OCI-LY7 (cell line): ENCODE measurements at regions not wholly inside any gene's neighbourhood (a gene's known extent, or its start where the extent isn't known, plus 50 kb on each side); places are given as distances from the start of the nearest gene placed in this dataset.
A peak's percentile ranks its signal among the peaks of the same experiment; 100 is the strongest.

Source experiments
- BruUV-seq: library from RNA; stranded (reverse); fragments of 400-500 nt; replicated peaks from 2 replicates; lab custom pipeline; 2021; lab: Mats Ljungman, UMichigan
- CTCF ChIA-PET: fragments of 300-600 bp; sonication (Branson Sonifier 250); formaldehyde crosslinking; loops from one replicate; lab custom pipeline; 2022; ENCODE audit warnings: antibody characterized with exemption; ENCODE audit not compliant: unreplicated experiment; lab: Charles Lee
- POLR2A ChIA-PET: fragments of 300-600 bp; sonication (Branson Sonifier 250); formaldehyde crosslinking; loops from one replicate; lab custom pipeline; 2022; ENCODE audit warnings: antibody characterized with exemption; lab: Charles Lee
- DNase-seq: peaks from one replicate; pipeline ENCODE4 v3.0.0-alpha.2; 2015; ENCODE audit warnings: low spot score
- H2AFZ ChIP-seq: fragments of 200-600 bp; sonication (generic), shearing (Covaris generic); 2 replicates; pipeline ENCODE4 v1.6.1; 2014; ENCODE audit warnings: mild to moderate bottlenecking, antibody characterized with exemption, low read length, moderate library complexity
- H3K27ac ChIP-seq: fragments of 200-600 bp; sonication (generic); 2 replicates; pipeline ENCODE4 v1.5.1; 2014; ENCODE audit warnings: mixed run types, low read depth, mild to moderate bottlenecking, moderate library complexity, low read length, inconsistent platforms; ENCODE audit not compliant: poor library complexity, severe bottlenecking
- H3K36me3 ChIP-seq: fragments of 200-600 bp; sonication (generic); 2 replicates; pipeline ENCODE4 v1.6.1; 2014; ENCODE audit warnings: mild to moderate bottlenecking, antibody characterized with exemption, low read length, moderate library complexity, mixed read lengths; ENCODE audit not compliant: insufficient read depth
- H3K4me1 ChIP-seq: fragments of 200-600 bp; sonication (generic); 2 replicates; pipeline ENCODE4 v1.5.1; 2014; ENCODE audit warnings: mild to moderate bottlenecking, low read length; ENCODE audit not compliant: insufficient read depth, poor library complexity, severe bottlenecking
- H3K4me2 ChIP-seq: fragments of 200-600 bp; sonication (generic); 2 replicates; pipeline ENCODE4 v1.6.1; 2014; ENCODE audit warnings: mild to moderate bottlenecking, low read length
- H3K4me3 ChIP-seq: fragments of 200-600 bp; sonication (generic); 2 replicates; pipeline ENCODE4 v1.5.1; 2014; ENCODE audit warnings: mild to moderate bottlenecking, low read depth, low read length; ENCODE audit not compliant: poor library complexity, severe bottlenecking
- H3K79me2 ChIP-seq: fragments of 200-600 bp; sonication (generic); 2 replicates; pipeline ENCODE4 v1.6.1; 2016; ENCODE audit warnings: low read depth, mild to moderate bottlenecking, low read length, moderate library complexity, mixed read lengths; ENCODE audit not compliant: insufficient read depth
- H3K9me2 ChIP-seq: fragments of 200-600 bp; sonication (generic); 2 replicates; pipeline ENCODE4 v1.6.1; 2016; ENCODE audit warnings: mild to moderate bottlenecking, low read length, mixed read lengths; ENCODE audit not compliant: insufficient read depth
- H3K9me3 ChIP-seq: fragments of 200-600 bp; sonication (generic); 2 replicates; pipeline ENCODE4 v1.6.1; 2014; ENCODE audit warnings: mild to moderate bottlenecking, mixed run types, low read length, mixed read lengths
- H4K20me1 ChIP-seq: fragments of 200-600 bp; sonication (generic); 2 replicates; pipeline ENCODE4 v1.6.1; 2014; ENCODE audit warnings: mild to moderate bottlenecking, antibody characterized with exemption, low read length, moderate library complexity, mixed read lengths; ENCODE audit not compliant: insufficient read depth
- EZH2phosphoT487 ChIP-seq: fragments of 200-600 bp; sonication (generic); IDR thresholded peaks from 2 replicates; pipeline ENCODE4 v1.6.1; 2018; ENCODE audit warnings: low read depth, borderline replicate concordance, mild to moderate bottlenecking, mixed run types, antibody characterized with exemption, low read length, moderate library complexity, mixed read lengths
- intact Hi-C: fragments of 100-400 bp; cut with micrococcal nuclease; formaldehyde crosslinking; loops from one replicate; pipeline ENCODE4 v1.10.0; 2022; ENCODE audit not compliant: unreplicated experiment
- TF ChIP-seq, protein P1 (sequence below): fragments of 200-600 bp; sonication (generic); conservative IDR thresholded peaks from 2 replicates; pipeline ENCODE4 v1.5.1; 2014; ENCODE audit warnings: mild to moderate bottlenecking, antibody characterized with exemption, low read length, moderate library complexity, mixed read lengths

DNA sequence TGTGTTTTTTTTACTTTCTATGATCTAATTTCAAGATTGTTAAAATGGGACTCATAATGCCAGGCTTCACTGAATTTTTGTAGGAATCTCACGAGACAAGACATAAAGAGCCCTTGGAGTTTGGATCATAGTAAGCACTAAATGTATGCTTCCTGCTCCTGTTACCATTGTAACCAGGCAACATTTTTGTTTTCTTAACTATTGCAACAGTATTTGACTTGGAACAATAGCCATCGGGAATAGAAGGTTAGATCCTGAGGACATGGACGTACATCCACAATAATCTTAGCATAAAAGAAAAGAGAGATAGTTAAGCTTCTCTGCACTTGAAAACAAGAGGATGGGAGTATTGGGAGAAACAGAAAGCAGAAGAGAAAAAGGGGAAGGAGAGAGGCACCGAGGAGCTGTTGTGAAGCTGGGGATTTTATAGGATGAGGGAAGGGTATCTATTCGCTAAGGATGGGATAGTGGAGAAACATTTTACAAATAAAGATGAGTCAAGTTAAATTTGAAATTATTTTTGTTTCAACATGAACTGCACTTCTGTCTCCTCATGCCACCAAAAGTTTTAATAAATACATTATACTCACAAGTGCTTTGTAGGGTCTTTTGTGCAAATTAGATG, 131.4 kb downstream of the TMCO5A start:
- CTCF ChIA-PET: no interaction called here
- DNase-seq: no peak
- no peak for TF ChIP-seq EZH2phosphoT487
- TF ChIP-seq, protein P1, sequence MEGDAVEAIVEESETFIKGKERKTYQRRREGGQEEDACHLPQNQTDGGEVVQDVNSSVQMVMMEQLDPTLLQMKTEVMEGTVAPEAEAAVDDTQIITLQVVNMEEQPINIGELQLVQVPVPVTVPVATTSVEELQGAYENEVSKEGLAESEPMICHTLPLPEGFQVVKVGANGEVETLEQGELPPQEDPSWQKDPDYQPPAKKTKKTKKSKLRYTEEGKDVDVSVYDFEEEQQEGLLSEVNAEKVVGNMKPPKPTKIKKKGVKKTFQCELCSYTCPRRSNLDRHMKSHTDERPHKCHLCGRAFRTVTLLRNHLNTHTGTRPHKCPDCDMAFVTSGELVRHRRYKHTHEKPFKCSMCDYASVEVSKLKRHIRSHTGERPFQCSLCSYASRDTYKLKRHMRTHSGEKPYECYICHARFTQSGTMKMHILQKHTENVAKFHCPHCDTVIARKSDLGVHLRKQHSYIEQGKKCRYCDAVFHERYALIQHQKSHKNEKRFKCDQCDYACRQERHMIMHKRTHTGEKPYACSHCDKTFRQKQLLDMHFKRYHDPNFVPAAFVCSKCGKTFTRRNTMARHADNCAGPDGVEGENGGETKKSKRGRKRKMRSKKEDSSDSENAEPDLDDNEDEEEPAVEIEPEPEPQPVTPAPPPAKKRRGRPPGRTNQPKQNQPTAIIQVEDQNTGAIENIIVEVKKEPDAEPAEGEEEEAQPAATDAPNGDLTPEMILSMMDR: no peak
- Histone ChIP-seq H2AFZ (no peak overlapping the region), H3K4me2 (no peak overlapping the region), H3K79me2 (no peaks in the 10 kb centered on the region), H3K4me3 (no peak overlapping the region), H3K4me1 (peaks cover 24% of the 10 kb centered on the region), H3K27ac (no peak overlapping the region), H3K9me3 (no peaks in the 10 kb centered on the region), H3K36me3 (no peaks in the 10 kb centered on the region), H4K20me1 (no peaks in the 10 kb centered on the region), H3K9me2 (no peaks in the 10 kb centered on the region)
- BruUV-seq: no TSS peak
- intact Hi-C loops: no loop called here
- POLR2A ChIA-PET: interaction anchor here (0.7 kb wide), 2 partner anchors 1347 to 1616 kb away, joined by 3 to 4 read pairs; no protein-coding TSS in a partner anchor

DNA sequence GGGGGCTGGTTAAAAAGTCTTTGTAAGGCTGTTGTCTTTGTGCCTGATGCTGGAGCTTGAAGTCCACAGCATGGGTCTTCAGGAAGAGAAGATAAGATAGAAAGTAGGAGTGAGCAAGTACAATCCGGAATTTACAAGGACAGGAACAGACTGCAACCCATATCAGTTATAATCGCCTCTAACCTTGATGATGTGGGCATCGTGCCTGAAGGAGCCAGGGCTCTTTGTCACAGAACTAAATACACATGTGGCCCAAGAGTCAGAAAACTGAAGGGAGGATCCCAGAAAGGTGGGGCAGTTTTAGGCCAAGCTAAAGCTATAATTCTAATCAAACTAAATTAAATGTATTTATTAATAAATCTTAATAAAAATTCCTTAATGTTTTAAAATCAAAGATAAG, 132.2 kb downstream of the TMCO5A start:
- Histone ChIP-seq H2AFZ (no peak overlapping the region), H3K4me1 (peaks cover 32% of the 10 kb centered on the region), H3K4me2 (no peak overlapping the region), H3K9me3 (no peaks in the 10 kb centered on the region), H3K27ac (no peak overlapping the region), H3K9me2 (no peaks in the 10 kb centered on the region), H3K79me2 (no peaks in the 10 kb centered on the region), H3K4me3 (no peak overlapping the region), H4K20me1 (no peaks in the 10 kb centered on the region), H3K36me3 (no peaks in the 10 kb centered on the region)
- BruUV-seq: no TSS peak
- TF ChIP-seq, protein P1: no peak
- no peak for TF ChIP-seq EZH2phosphoT487
- intact Hi-C loops: no loop called here
- DNase-seq: no peak
- ChIA-PET CTCF (no interaction called here), POLR2A (interaction anchor here (0.7 kb wide), 3 partner anchors 54 to 1615 kb away, joined by 3 to 4 read pairs (median 3); no protein-coding TSS in a partner anchor)

DNA sequence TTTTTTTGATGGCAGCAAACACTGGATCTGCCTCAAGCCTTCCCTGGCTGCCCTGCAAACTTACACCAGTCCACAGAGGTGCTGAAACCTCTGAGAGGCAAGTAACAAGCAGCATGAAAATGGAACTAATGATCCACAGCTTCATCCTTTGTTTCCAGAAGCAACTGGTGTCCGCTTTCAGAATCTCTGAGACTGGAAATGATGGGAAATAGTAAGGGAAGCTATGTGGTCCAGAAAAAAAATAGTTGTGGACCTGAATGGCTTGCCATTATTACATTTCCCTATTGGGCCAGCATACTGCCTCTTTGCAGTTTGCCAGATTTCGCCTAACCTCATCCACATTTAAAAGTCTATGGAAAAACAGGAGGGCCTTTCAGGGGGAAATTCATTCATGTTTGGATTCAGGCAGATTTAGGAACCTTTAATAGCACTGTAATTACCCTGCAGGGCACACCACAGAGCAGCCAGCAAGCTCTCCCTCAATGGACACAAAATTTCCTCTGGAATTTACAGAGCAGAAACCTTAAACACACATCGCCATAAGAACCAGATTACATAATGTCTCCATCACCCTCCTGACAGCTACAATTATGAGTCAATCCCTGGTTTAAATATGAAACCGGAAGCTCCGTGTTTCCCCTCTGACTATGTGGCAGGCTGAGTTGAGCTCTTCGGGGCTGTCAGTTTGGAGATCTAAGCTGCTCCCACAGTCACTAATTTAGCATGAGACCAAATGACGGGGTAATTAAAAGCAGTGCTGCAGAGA, 134.4 kb downstream of the TMCO5A start:
- Histone ChIP-seq H3K4me3 (peak overlapping the region; percentile 38), H3K79me2 (no peaks in the 10 kb centered on the region), H3K9me3 (no peaks in the 10 kb centered on the region), H3K27ac (no peak overlapping the region), H2AFZ (peak overlapping the region; percentile 76), H3K36me3 (no peaks in the 10 kb centered on the region), H3K4me2 (peak overlapping the region; percentile 63), H3K9me2 (no peaks in the 10 kb centered on the region), H3K4me1 (peaks cover 48% of the 10 kb centered on the region), H4K20me1 (no peaks in the 10 kb centered on the region)
- intact Hi-C loops: no loop called here
- peak; percentile 66 for DNase-seq
- TF ChIP-seq, protein P1: no peak
- TF ChIP-seq EZH2phosphoT487: no peak
- CTCF ChIA-PET: no interaction called here
- POLR2A ChIA-PET: interaction anchor here (0.6 to 1.6 kb wide), 9 partner anchors 8 to 231 kb away, joined by 3 to 6 read pairs (median 3); no protein-coding TSS in a partner anchor
- BruUV-seq: no TSS peak
